Large intestine (tissue), 3 donors: ENCODE measurements at regions not wholly inside any gene's neighbourhood (a gene's known extent, or its start where the extent isn't known, plus 50 kb on each side); places are given as distances from the start of the nearest gene placed in this dataset.
A peak's percentile ranks its signal among the peaks of the same experiment; 100 is the strongest.

ENCODE experiments used
- DNase-seq, 2 donors: peaks; one replicate each; pipeline versions ENCODE4 v3.0.0 to v3.0.0-alpha.2; 2013
- H3K27ac ChIP-seq: one replicate; pipeline ENCODE4 v1.5.1; 2013; ENCODE audit warnings: low read length
- H3K27me3 ChIP-seq: 2 replicates; pipeline ENCODE4 v1.6.1; 2013; ENCODE audit warnings: low read length; ENCODE audit not compliant: control insufficient read depth, insufficient read depth
- H3K36me3 ChIP-seq: 2 replicates; pipeline ENCODE4 v1.6.1; 2013; ENCODE audit warnings: low read length; ENCODE audit not compliant: control insufficient read depth, insufficient read depth
- H3K4me1 ChIP-seq: one replicate; pipeline ENCODE4 v1.6.1; 2013; ENCODE audit warnings: low read length; ENCODE audit not compliant: control insufficient read depth, insufficient read depth
- H3K4me3 ChIP-seq: one replicate; pipeline ENCODE4 v1.5.1; 2013; ENCODE audit warnings: low read length
- H3K9me3 ChIP-seq: one replicate; pipeline ENCODE4 v1.6.1; 2013; ENCODE audit warnings: mild to moderate bottlenecking, low read depth, low read length, moderate library complexity; ENCODE audit not compliant: control insufficient read depth
- WGBS: methylation state at CpG from one replicate; pipeline ENCODE4 v1.1.5; 2013; ENCODE audit warnings: low lambda C conversion rate; ENCODE audit not compliant: insufficient coverage; 5-methylcytosine and 5-hydroxymethylcytosine counted together

GRCh38 chr4:10312568-10312967 lies 144.7 kb downstream of the ZNF518B start:
- DNase-seq: no peak
- no peaks in the 10 kb centered on the region for H3K36me3 ChIP-seq
- no CpG with 5 or more reads among the region's 3 CpGs for WGBS

GRCh38 chr4:10311939-10312338 lies 145.3 kb downstream of the ZNF518B start:
- Histone ChIP-seq H3K4me1 (no peaks in the 10 kb centered on the region), H3K27ac (no peak overlapping the region), H3K27me3 (peaks cover 1% of the 10 kb centered on the region), H3K36me3 (no peaks in the 10 kb centered on the region), H3K9me3 (no peaks in the 10 kb centered on the region), H3K4me3 (no peak overlapping the region)
- DNase-seq: no peak
- WGBS: 100% methylated on average over 1 of the region's 4 CpGs

More at GRCh38 chr4:10312568-10312967, 144.7 kb downstream of the ZNF518B start:
- Histone ChIP-seq H3K4me3 (no peak overlapping the region), H3K27ac (no peak overlapping the region), H3K9me3 (no peaks in the 10 kb centered on the region), H3K27me3 (no peaks in the 10 kb centered on the region), H3K4me1 (no peaks in the 10 kb centered on the region)

GRCh38 chr4:10305816-10306215 lies 151.4 kb downstream of the ZNF518B start:
- DNase-seq: no peak
- Histone ChIP-seq H3K36me3 (no peaks in the 10 kb centered on the region), H3K4me3 (no peak overlapping the region)

GRCh38 chr4:10303291-10303690 lies 153.9 kb downstream of the ZNF518B start:
- Histone ChIP-seq H3K4me3 (no peak overlapping the region), H3K9me3 (no peaks in the 10 kb centered on the region), H3K27me3 (peaks cover 8% of the 10 kb centered on the region), H3K4me1 (no peaks in the 10 kb centered on the region), H3K36me3 (no peaks in the 10 kb centered on the region), H3K27ac (no peak overlapping the region)
- peak in 1 of 2 donors; percentile 8 for DNase-seq
- WGBS: 20% methylated on average over 1 of the region's 4 CpGs

More at GRCh38 chr4:10305816-10306215, 151.4 kb downstream of the ZNF518B start:
- peaks cover 8% of the 10 kb centered on the region for H3K27me3 ChIP-seq
- no peaks in the 10 kb centered on the region for H3K4me1 ChIP-seq
- no peaks in the 10 kb centered on the region for H3K9me3 ChIP-seq
- no peak overlapping the region for H3K27ac ChIP-seq

- no CpG with 5 or more reads among the region's 2 CpGs for WGBS
- H3K36me3 ChIP-seq: no peaks in the 10 kb centered on the region
- H3K4me1 ChIP-seq: no peaks in the 10 kb centered on the region
- DNase-seq: no peak
- no peak overlapping the region for H3K4me3 ChIP-seq
- no peak overlapping the region for H3K27ac ChIP-seq
- peaks cover 8% of the 10 kb centered on the region for H3K27me3 ChIP-seq
- no peaks in the 10 kb centered on the region for H3K9me3 ChIP-seq
These were observed 155.1 kb downstream of the ZNF518B start for GRCh38 chr4:10302096-10302495.

- Histone ChIP-seq H3K27ac (no peak overlapping the region), H3K4me3 (no peak overlapping the region), H3K4me1 (no peaks in the 10 kb centered on the region), H3K27me3 (peaks cover 3% of the 10 kb centered on the region), H3K9me3 (no peaks in the 10 kb centered on the region), H3K36me3 (no peaks in the 10 kb centered on the region)
- DNase-seq: no peak
- 100% methylated on average over 1 of the region's 3 CpGs for WGBS
These were observed 157.6 kb downstream of the ZNF518B start for GRCh38 chr4:10299601-10300000.

- H3K4me3 ChIP-seq: no peak overlapping the region
- H3K27me3 ChIP-seq: no peaks in the 10 kb centered on the region
- DNase-seq: no peak
- no peaks in the 10 kb centered on the region for H3K9me3 ChIP-seq
- H3K36me3 ChIP-seq: no peaks in the 10 kb centered on the region
- no peaks in the 10 kb centered on the region for H3K4me1 ChIP-seq
- WGBS: no CpG with 5 or more reads among the region's 3 CpGs
- no peak overlapping the region for H3K27ac ChIP-seq
These were observed 158.5 kb downstream of the ZNF518B start for GRCh38 chr4:10298681-10299080.

- no peaks in the 10 kb centered on the region for H3K36me3 ChIP-seq
- no peak overlapping the region for H3K4me3 ChIP-seq
- H3K9me3 ChIP-seq: no peaks in the 10 kb centered on the region
- H3K4me1 ChIP-seq: no peaks in the 10 kb centered on the region
- H3K27ac ChIP-seq: no peak overlapping the region
- no peaks in the 10 kb centered on the region for H3K27me3 ChIP-seq
- no CpG with 5 or more reads among the region's 3 CpGs for WGBS
- DNase-seq: peak in 1 of 2 donors; percentile 5
These were observed 160.5 kb downstream of the ZNF518B start for GRCh38 chr4:10296730-10297129.

- Histone ChIP-seq H3K4me3 (no peak overlapping the region), H3K9me3 (no peaks in the 10 kb centered on the region), H3K27me3 (no peaks in the 10 kb centered on the region), H3K27ac (no peak overlapping the region), H3K4me1 (no peaks in the 10 kb centered on the region), H3K36me3 (no peaks in the 10 kb centered on the region)
- no CpG with 5 or more reads among the region's 3 CpGs for WGBS
- no peak for DNase-seq
These were observed 161.9 kb downstream of the ZNF518B start for GRCh38 chr4:10295301-10295700.

GRCh38 chr4:10289538-10289906 lies 167.7 kb downstream of the ZNF518B start:
- no peak for DNase-seq
- Histone ChIP-seq H3K36me3 (no peaks in the 10 kb centered on the region), H3K9me3 (no peaks in the 10 kb centered on the region), H3K4me3 (no peak overlapping the region), H3K27ac (no peak overlapping the region), H3K4me1 (no peaks in the 10 kb centered on the region), H3K27me3 (no peaks in the 10 kb centered on the region)
- WGBS: 100% methylated on average over 1 of the region's 2 CpGs

- Histone ChIP-seq H3K27ac (no peak overlapping the region), H3K4me1 (no peaks in the 10 kb centered on the region), H3K36me3 (no peaks in the 10 kb centered on the region), H3K27me3 (no peaks in the 10 kb centered on the region), H3K4me3 (no peak overlapping the region), H3K9me3 (no peaks in the 10 kb centered on the region)
- WGBS: 60% methylated on average over 1 of the region's 4 CpGs
- no peak for DNase-seq
These were observed 168.2 kb downstream of the ZNF518B start for GRCh38 chr4:10288830-10289537.
